ENCODE measurements at regions not wholly inside any gene's neighbourhood (a gene's known extent, or its start where the extent isn't known, plus 50 kb on each side); places are given as distances from the start of the nearest gene placed in this dataset.

DNA sequence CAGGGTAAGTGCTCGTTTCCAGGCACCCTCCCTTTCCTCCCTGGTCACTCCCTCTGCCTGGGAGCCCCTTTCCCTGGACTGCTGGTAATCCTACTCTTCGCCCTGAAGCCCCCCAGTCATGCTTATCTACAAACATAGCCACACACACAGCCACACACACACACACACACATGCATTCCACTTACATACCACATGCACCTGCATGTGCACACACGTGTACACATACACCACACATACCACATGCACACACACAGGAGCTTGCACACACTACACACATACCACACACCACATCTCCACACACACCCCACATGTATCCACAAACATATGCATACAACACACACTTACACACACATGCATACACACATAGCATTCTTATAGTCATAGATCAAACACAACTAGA lies 358.5 kb downstream of the GADD45G start:
- Histone ChIP-seq H3K4me3 (ENCODE audit: low read length) (no peak overlapping the region), H3K27ac (ENCODE audit: low read length) (no peak overlapping the region), H2AFZ (ENCODE audit: low read depth, low read length) (no peak overlapping the region), H3K9me2 (ENCODE audit: insufficient read depth, low read length) (no peaks in the 10 kb centered on the region), H3K27me3 (ENCODE audit: insufficient read depth, low read depth, low read length) (no peaks in the 10 kb centered on the region), H3K36me3 (ENCODE audit: insufficient read depth, low read length) (no peaks in the 10 kb centered on the region), H4K20me1 (ENCODE audit: insufficient read depth) (no peaks in the 10 kb centered on the region), H3K9me3 (ENCODE audit: low read length) (no peaks in the 10 kb centered on the region), H3F3A (ENCODE audit: insufficient read depth, low read length, poor library complexity, severe bottlenecking) (no peaks in the 10 kb centered on the region), H3K79me2 (replicated peaks; ENCODE audit: insufficient read depth, low read length) (no peaks in the 10 kb centered on the region), H3K9ac (ENCODE audit: low read length) (no peak overlapping the region), H3K4me2 (ENCODE audit: low read length) (no peak overlapping the region)
- TF ChIP-seq, protein P1, sequence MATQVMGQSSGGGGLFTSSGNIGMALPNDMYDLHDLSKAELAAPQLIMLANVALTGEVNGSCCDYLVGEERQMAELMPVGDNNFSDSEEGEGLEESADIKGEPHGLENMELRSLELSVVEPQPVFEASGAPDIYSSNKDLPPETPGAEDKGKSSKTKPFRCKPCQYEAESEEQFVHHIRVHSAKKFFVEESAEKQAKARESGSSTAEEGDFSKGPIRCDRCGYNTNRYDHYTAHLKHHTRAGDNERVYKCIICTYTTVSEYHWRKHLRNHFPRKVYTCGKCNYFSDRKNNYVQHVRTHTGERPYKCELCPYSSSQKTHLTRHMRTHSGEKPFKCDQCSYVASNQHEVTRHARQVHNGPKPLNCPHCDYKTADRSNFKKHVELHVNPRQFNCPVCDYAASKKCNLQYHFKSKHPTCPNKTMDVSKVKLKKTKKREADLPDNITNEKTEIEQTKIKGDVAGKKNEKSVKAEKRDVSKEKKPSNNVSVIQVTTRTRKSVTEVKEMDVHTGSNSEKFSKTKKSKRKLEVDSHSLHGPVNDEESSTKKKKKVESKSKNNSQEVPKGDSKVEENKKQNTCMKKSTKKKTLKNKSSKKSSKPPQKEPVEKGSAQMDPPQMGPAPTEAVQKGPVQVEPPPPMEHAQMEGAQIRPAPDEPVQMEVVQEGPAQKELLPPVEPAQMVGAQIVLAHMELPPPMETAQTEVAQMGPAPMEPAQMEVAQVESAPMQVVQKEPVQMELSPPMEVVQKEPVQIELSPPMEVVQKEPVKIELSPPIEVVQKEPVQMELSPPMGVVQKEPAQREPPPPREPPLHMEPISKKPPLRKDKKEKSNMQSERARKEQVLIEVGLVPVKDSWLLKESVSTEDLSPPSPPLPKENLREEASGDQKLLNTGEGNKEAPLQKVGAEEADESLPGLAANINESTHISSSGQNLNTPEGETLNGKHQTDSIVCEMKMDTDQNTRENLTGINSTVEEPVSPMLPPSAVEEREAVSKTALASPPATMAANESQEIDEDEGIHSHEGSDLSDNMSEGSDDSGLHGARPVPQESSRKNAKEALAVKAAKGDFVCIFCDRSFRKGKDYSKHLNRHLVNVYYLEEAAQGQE (IDR thresholded peaks at IDR 0.05; ENCODE audit: borderline replicate concordance), result no peak
- TF ChIP-seq EZH2 (IDR thresholded peaks at IDR 0.05; ENCODE audit: borderline replicate concordance, insufficient read depth, low read length, poor library complexity, severe bottlenecking), result no peak
- no peak for TF ChIP-seq MXI1 (conservative IDR thresholded peaks at IDR 0.05; ENCODE audit: poor library complexity, severe bottlenecking)
- TF ChIP-seq POLR2AphosphoS5 (IDR thresholded peaks at IDR 0.05), result no peak
- TF ChIP-seq TAF1 (IDR thresholded peaks at IDR 0.05; ENCODE audit: low read depth), result no peak
- TF ChIP-seq RAD21 (conservative IDR thresholded peaks at IDR 0.05), result no peak
- TF ChIP-seq, protein P2, sequence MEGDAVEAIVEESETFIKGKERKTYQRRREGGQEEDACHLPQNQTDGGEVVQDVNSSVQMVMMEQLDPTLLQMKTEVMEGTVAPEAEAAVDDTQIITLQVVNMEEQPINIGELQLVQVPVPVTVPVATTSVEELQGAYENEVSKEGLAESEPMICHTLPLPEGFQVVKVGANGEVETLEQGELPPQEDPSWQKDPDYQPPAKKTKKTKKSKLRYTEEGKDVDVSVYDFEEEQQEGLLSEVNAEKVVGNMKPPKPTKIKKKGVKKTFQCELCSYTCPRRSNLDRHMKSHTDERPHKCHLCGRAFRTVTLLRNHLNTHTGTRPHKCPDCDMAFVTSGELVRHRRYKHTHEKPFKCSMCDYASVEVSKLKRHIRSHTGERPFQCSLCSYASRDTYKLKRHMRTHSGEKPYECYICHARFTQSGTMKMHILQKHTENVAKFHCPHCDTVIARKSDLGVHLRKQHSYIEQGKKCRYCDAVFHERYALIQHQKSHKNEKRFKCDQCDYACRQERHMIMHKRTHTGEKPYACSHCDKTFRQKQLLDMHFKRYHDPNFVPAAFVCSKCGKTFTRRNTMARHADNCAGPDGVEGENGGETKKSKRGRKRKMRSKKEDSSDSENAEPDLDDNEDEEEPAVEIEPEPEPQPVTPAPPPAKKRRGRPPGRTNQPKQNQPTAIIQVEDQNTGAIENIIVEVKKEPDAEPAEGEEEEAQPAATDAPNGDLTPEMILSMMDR (IDR thresholded peaks at IDR 0.05; ENCODE audit: poor library complexity, severe bottlenecking), result no peak
- no peak for TF ChIP-seq EP300 (conservative IDR thresholded peaks at IDR 0.05; ENCODE audit: poor library complexity, severe bottlenecking)
- TF ChIP-seq SMC3 (conservative IDR thresholded peaks at IDR 0.05; ENCODE audit: poor library complexity), result no peak

DNA sequence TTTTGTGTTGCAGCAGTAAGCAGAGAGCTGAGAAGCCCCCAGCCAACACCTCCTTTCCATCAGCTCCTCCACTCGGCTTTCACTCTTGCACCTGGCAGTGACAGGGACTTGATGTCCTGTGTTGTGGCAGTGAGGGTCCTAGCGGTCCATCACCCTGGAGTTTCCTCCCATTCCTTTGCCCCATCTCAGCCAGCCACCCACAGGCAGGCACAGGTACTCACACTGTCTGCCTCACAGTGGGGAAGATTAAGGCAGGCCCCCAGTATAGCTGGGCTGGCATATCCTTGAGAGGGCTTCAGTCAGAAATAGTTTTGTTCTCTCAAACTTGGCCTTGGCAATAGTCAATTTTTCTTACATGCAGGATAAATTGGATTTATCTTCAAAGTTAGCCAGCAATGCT lies 362.7 kb downstream of the GADD45G start:
- Histone ChIP-seq H3K27ac (ENCODE audit: low read length) (no peak overlapping the region), H3K9ac (ENCODE audit: low read length) (no peak overlapping the region), H3K9me3 (ENCODE audit: low read length) (no peaks in the 10 kb centered on the region), H3K9me2 (ENCODE audit: insufficient read depth, low read length) (no peaks in the 10 kb centered on the region), H3K36me3 (ENCODE audit: insufficient read depth, low read length) (no peaks in the 10 kb centered on the region), H3K79me2 (replicated peaks; ENCODE audit: insufficient read depth, low read length) (no peaks in the 10 kb centered on the region), H3F3A (ENCODE audit: insufficient read depth, low read length, poor library complexity, severe bottlenecking) (no peaks in the 10 kb centered on the region), H2AFZ (ENCODE audit: low read depth, low read length) (no peak overlapping the region), H3K27me3 (ENCODE audit: insufficient read depth, low read depth, low read length) (no peaks in the 10 kb centered on the region), H3K4me2 (ENCODE audit: low read length) (no peak overlapping the region), H3K4me3 (ENCODE audit: low read length) (no peak overlapping the region), H4K20me1 (ENCODE audit: insufficient read depth) (no peaks in the 10 kb centered on the region)
- no peak for TF ChIP-seq MXI1 (conservative IDR thresholded peaks at IDR 0.05; ENCODE audit: poor library complexity, severe bottlenecking)

DNA sequence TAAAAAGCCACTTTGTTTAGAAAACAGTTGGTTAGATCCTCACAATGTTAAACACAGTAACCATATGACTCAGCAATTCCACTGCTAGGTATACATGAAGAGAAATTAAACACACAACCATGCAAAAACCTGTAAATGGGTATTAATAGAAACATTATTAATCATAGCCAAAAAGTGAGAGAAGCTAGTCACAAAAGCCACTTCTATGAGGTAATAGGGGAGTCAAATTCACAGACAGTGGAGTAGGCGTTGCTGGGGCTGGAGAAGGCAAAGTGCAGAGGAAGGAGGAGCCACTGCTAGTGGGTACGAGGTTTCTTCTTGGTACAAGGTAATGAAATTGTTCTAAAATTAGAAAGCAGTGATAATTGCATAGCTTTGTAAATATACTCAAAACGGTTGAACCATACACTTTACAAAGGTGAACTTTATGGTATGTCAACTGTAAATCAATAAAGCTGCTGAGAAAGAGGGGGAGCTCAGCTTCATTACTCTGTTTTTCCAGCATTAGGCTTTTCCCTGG lies 364.4 kb downstream of the GADD45G start:
- no peaks in the 10 kb centered on the region for H3K9me2 ChIP-seq (ENCODE audit: insufficient read depth, low read length)
- TF ChIP-seq, protein P1 (IDR thresholded peaks at IDR 0.05; ENCODE audit: borderline replicate concordance), result no peak
- no peak for TF ChIP-seq EZH2 (IDR thresholded peaks at IDR 0.05; ENCODE audit: borderline replicate concordance, insufficient read depth, low read length, poor library complexity, severe bottlenecking)
- TF ChIP-seq, protein P2 (IDR thresholded peaks at IDR 0.05; ENCODE audit: poor library complexity, severe bottlenecking), result no peak
- no peaks in the 10 kb centered on the region for H3K9me3 ChIP-seq (ENCODE audit: low read length)
- H3K27me3 ChIP-seq (ENCODE audit: insufficient read depth, low read depth, low read length), result no peaks in the 10 kb centered on the region
- no peak overlapping the region for H2AFZ ChIP-seq (ENCODE audit: low read depth, low read length)
- H3K9ac ChIP-seq (ENCODE audit: low read length), result no peak overlapping the region
- no peak overlapping the region for H3K4me3 ChIP-seq (ENCODE audit: low read length)
- H3K36me3 ChIP-seq (ENCODE audit: insufficient read depth, low read length), result no peaks in the 10 kb centered on the region
- no peaks in the 10 kb centered on the region for H3F3A ChIP-seq (ENCODE audit: insufficient read depth, low read length, poor library complexity, severe bottlenecking)
- no peaks in the 10 kb centered on the region for H4K20me1 ChIP-seq (ENCODE audit: insufficient read depth)
- no peak overlapping the region for H3K4me2 ChIP-seq (ENCODE audit: low read length)
- no peak overlapping the region for H3K27ac ChIP-seq (ENCODE audit: low read length)
- no peaks in the 10 kb centered on the region for H3K79me2 ChIP-seq (replicated peaks; ENCODE audit: insufficient read depth, low read length)
